Sigmoid colon (tissue), 6 donors: ENCODE measurements at regions not wholly inside any gene's neighbourhood (a gene's known extent, or its start where the extent isn't known, plus 50 kb on each side); places are given as distances from the start of the nearest gene placed in this dataset.

Experiments used
- DNase-seq: peaks from one replicate; pipeline ENCODE4 v3.0.0-alpha.2; 2019
- H3K27ac ChIP-seq, 4 donors: fragments of 200-600 bp; sonication (generic); one replicate each; pipeline ENCODE4 v1.5.1; 2016 to 2019; ENCODE audit warnings: mild to moderate bottlenecking in 1 of 4
- H3K27me3 ChIP-seq, 3 donors: fragments of 200-600 bp; sonication (generic); one replicate each; pipeline ENCODE4 v1.5.1; 2019; ENCODE audit warnings: mild to moderate bottlenecking in 1 of 3
- H3K36me3 ChIP-seq, 4 donors: fragments of 200-600 bp; sonication (generic); one replicate each; pipeline ENCODE4 v1.5.1; 2016 to 2019
- H3K4me1 ChIP-seq, 4 donors: fragments of 200-600 bp; sonication (generic); one replicate each; pipeline ENCODE4 v1.5.1; 2017 to 2019
- H3K4me3 ChIP-seq, 4 donors: fragments of 200-600 bp; sonication (generic); one replicate each; pipeline ENCODE4 v1.5.1; 2017 to 2019; ENCODE audit warnings: mild to moderate bottlenecking in 2 of 4, moderate library complexity in 1 of 4
- H3K9me3 ChIP-seq, 4 donors: fragments of 200-600 bp in 3 of 4; sonication (generic) in 3 of 4; one replicate each; pipeline versions ENCODE4 v1.5.1 to v1.6.1; 2013 to 2019
- EP300 ChIP-seq, 4 donors: sonication (generic); formaldehyde crosslinking; IDR thresholded peaks; one replicate each; pipeline ENCODE4 v1.6.1; 2017; ENCODE audit warnings: antibody characterized with exemption in 4 of 4
- POLR2A ChIP-seq, 2 donors: fragments of 450-650 bp; IDR thresholded peaks; one replicate each; pipeline ENCODE4 v1.6.1; 2016; ENCODE audit warnings: antibody characterized with exemption in 2 of 2, mild to moderate bottlenecking in 2 of 2, moderate library complexity in 2 of 2
- POLR2AphosphoS5 ChIP-seq, 4 donors: sonication (generic); formaldehyde crosslinking; IDR thresholded peaks; one replicate each; pipeline ENCODE4 v1.6.1; 2017; ENCODE audit warnings: antibody characterized with exemption in 4 of 4
- WGBS, 2 donors: extraction: QIAGEN DNeasy Blood & Tissue Kit; methylation state at CpG; one replicate each; pipeline ENCODE4 v1.1.7; 2013; 5-methylcytosine and 5-hydroxymethylcytosine counted together
- intact Hi-C: fragments of 100-400 bp; cut with DNase I; formaldehyde crosslinking; loops from one replicate; pipeline ENCODE4 v1.15.1; 2023
- TF ChIP-seq, protein P1 (sequence below), 4 experiments: fragments of 450-650 bp in 3 of 4; fragments of 200-600 bp in 1 of 4; IDR thresholded peaks; one replicate each; pipeline ENCODE4 v1.5.1; 2016 to 2019; ENCODE audit warnings: antibody characterized with exemption in 4 of 4, mild to moderate bottlenecking in 3 of 4, moderate library complexity in 2 of 4
- donor health status: healthy with polysubstance abuse.
- donor health status: healthy.

DNA sequence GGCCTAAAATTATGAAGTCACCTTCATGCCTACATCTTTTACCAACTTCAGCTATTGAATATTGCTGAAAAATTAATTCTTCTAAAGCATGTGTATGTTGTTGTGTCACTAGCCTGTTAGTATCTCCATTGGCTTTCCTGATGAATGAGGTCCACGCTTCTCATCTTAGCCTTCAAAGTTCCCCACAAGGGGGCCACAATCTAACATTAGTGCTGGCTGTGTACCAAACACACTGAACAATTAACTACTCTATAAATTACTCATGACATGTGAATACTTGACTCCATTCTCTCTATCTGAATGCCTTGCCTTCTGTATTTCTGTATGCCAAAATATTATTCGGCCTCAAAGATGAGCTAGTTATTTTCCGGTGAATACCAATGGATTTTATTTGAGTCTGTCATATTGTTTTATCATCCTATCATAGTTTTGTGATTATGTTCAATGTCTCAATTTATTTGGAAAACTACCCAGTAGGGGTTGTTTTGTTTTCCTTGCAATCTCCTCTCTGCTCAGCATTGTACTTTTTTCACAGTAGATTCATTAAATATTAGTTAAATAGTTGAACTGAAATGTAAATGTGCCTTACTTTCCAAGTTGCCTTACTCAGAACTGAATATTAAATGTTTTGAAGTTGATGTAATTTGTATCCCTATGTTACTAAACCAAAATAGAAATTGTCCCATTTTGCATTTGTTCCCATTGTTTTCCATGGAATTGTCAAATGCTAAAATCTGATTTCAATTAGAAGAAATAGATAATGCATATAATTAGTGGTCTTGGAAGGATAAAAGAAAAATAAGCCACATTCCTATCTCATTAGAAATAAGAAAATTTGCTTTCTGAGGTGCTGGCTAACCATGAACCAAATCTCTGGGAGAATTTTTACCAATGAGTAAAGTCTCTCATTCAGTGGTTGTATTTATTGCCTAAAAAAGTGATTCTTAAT, 208.4 kb upstream of the COL3A1 start:
- 76 to 84% methylated on average over 3 of the region's 3 CpGs for WGBS, 2 donors
- Histone ChIP-seq H3K4me1 (no peaks in the 10 kb centered on the region), H3K27ac (no peak overlapping the region), H3K36me3 (no peaks in the 10 kb centered on the region), H3K27me3 (no peaks in the 10 kb centered on the region), H3K9me3 (no peaks in the 10 kb centered on the region), H3K4me3 (no peak overlapping the region)
- no peak for TF ChIP-seq POLR2AphosphoS5 (IDR thresholded peaks at IDR 0.05)
- TF ChIP-seq, protein P1, sequence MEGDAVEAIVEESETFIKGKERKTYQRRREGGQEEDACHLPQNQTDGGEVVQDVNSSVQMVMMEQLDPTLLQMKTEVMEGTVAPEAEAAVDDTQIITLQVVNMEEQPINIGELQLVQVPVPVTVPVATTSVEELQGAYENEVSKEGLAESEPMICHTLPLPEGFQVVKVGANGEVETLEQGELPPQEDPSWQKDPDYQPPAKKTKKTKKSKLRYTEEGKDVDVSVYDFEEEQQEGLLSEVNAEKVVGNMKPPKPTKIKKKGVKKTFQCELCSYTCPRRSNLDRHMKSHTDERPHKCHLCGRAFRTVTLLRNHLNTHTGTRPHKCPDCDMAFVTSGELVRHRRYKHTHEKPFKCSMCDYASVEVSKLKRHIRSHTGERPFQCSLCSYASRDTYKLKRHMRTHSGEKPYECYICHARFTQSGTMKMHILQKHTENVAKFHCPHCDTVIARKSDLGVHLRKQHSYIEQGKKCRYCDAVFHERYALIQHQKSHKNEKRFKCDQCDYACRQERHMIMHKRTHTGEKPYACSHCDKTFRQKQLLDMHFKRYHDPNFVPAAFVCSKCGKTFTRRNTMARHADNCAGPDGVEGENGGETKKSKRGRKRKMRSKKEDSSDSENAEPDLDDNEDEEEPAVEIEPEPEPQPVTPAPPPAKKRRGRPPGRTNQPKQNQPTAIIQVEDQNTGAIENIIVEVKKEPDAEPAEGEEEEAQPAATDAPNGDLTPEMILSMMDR (IDR thresholded peaks at IDR 0.05): no peak
- TF ChIP-seq POLR2A (IDR thresholded peaks at IDR 0.05): no peak
- TF ChIP-seq EP300 (IDR thresholded peaks at IDR 0.05): no peak
- intact Hi-C loops: no loop called here
- DNase-seq: no peak

DNA sequence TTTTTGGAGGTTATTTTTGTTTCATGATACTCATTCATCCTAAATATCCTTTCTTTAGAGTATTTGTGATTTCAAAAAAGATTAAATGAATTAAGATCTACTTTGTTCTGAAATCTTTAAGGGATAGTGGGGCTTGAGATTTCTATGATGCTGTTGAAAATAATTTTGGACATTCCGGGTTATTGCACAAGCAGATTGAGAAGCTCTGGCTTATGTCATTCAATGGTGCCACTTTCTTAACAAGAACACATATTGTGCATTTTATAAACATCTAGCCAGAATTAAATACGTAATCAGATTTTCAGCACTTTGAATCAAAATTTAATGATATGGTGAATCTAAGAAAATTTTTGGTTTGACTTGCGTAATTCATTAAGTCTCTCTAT, 207.7 kb upstream of the COL3A1 start:
- H3K27me3 ChIP-seq: no peaks in the 10 kb centered on the region
- intact Hi-C loops: no loop called here
- no peaks in the 10 kb centered on the region for H3K36me3 ChIP-seq
- no peak overlapping the region for H3K27ac ChIP-seq
- no peaks in the 10 kb centered on the region for H3K9me3 ChIP-seq
- no peak overlapping the region for H3K4me3 ChIP-seq
- WGBS, 2 donors: 88 to 93% methylated on average over 3 of the region's 3 CpGs
- DNase-seq: no peak
- TF ChIP-seq, protein P1 (IDR thresholded peaks at IDR 0.05): no peak
- TF ChIP-seq EP300 (IDR thresholded peaks at IDR 0.05) (no peak), POLR2AphosphoS5 (IDR thresholded peaks at IDR 0.05) (no peak), POLR2A (IDR thresholded peaks at IDR 0.05) (no peak)
- no peaks in the 10 kb centered on the region for H3K4me1 ChIP-seq

DNA sequence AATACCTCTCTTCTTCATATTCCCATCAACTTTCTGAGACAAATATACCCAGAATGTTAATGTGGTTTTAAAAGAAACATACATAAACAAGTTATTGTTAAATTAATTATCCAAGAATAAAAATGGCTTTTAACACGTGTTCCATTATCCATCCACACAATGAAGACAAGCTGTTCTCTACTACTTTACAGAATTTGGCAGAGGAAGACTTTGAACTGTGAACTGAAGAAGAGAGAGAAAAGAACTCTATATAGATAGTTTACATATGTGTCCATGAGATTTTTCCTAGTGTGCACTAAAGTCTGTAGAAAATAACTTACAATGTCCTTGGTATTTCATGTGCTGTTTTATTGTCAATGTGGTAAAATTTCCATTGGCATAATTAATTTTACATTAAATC, 207.0 kb upstream of the COL3A1 start:
- Histone ChIP-seq H3K4me1 (no peaks in the 10 kb centered on the region), H3K27me3 (no peaks in the 10 kb centered on the region), H3K4me3 (no peak overlapping the region), H3K27ac (no peak overlapping the region), H3K9me3 (no peaks in the 10 kb centered on the region), H3K36me3 (no peaks in the 10 kb centered on the region)
- intact Hi-C loops: no loop called here
- no peak for TF ChIP-seq POLR2AphosphoS5 (IDR thresholded peaks at IDR 0.05)
- TF ChIP-seq, protein P1 (IDR thresholded peaks at IDR 0.05): no peak
- no peak for TF ChIP-seq EP300 (IDR thresholded peaks at IDR 0.05)
- TF ChIP-seq POLR2A (IDR thresholded peaks at IDR 0.05): no peak
- WGBS, 2 donors: 41 to 70% methylated on average over 1 of the region's 1 CpG
- DNase-seq: no peak

DNA sequence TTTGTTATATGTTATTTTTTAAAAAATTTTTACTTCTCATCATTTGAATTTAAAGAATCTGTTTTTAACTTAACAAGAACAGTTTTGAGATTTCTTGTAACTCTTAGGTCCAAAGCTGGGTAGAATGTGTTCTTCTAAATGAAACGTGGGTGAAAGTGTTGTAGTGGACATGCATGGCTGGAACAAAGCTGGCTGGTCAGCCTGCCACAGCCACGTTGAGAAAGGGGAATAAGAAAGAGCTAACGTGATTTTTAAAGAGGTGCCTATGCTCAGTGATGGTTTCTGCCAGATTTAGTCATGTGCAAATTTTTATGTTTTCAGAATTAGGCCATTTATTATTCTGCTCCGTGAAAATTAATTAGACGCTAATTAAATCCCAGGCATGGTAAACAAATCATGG, 203.9 kb upstream of the COL3A1 start:
- H3K9me3 ChIP-seq: no peaks in the 10 kb centered on the region
- WGBS, 2 donors: 66 to 82% methylated on average over 5 of the region's 5 CpGs
- no peaks in the 10 kb centered on the region for H3K4me1 ChIP-seq
- no peak for TF ChIP-seq POLR2AphosphoS5 (IDR thresholded peaks at IDR 0.05)
- TF ChIP-seq EP300 (IDR thresholded peaks at IDR 0.05): no peak
- TF ChIP-seq, protein P1 (IDR thresholded peaks at IDR 0.05): no peak
- no peak for TF ChIP-seq POLR2A (IDR thresholded peaks at IDR 0.05)
- no peaks in the 10 kb centered on the region for H3K27me3 ChIP-seq
- no peaks in the 10 kb centered on the region for H3K36me3 ChIP-seq
- intact Hi-C loops: no loop called here
- DNase-seq: no peak
- H3K4me3 ChIP-seq: no peak overlapping the region
- H3K27ac ChIP-seq: no peak overlapping the region
